DMS53 treated with DMSO at 0.1 percent for 48 hours (cell line): ENCODE measurements at regions not wholly inside any gene's neighbourhood (a gene's known extent, or its start where the extent isn't known, plus 50 kb on each side); places are given as distances from the start of the nearest gene placed in this dataset.
A peak's percentile ranks its signal among the peaks of the same experiment; 100 is the strongest.

Source experiments
- DNase-seq: peaks from one replicate; lab custom pipeline; 2025; ENCODE audit not compliant: unreplicated experiment; lab: John Stamatoyannopoulos, UW

- no peak for DNase-seq
Measured at GRCh38 chr9:78491402-78491801, 194.5 kb downstream of the PSAT1 start.

- no peak for DNase-seq
Measured at GRCh38 chr9:78493166-78493742, 196.3 kb downstream of the PSAT1 start.

GRCh38 chr9:78502566-78502965, 205.6 kb downstream of the PSAT1 start:
- no peak for DNase-seq

GRCh38 chr9:78505546-78505945, 208.6 kb downstream of the PSAT1 start:
- DNase-seq = no peak

- no peak for DNase-seq
Measured at GRCh38 chr9:78507037-78507436, 210.1 kb downstream of the PSAT1 start.

GRCh38 chr9:78510035-78510434, 213.1 kb downstream of the PSAT1 start:
- DNase-seq = peak; percentile 19

GRCh38 chr9:78515108-78515507, 218.2 kb downstream of the PSAT1 start:
- no peak for DNase-seq

GRCh38 chr9:78519786-78520185, 222.9 kb downstream of the PSAT1 start:
- DNase-seq = no peak

- no peak for DNase-seq
Measured at GRCh38 chr9:78521680-78522079, 224.8 kb downstream of the PSAT1 start.

GRCh38 chr9:78525986-78526560, 229.1 kb downstream of the PSAT1 start:
- no peak for DNase-seq

GRCh38 chr9:78533500-78533899, 236.6 kb downstream of the PSAT1 start:
- no peak for DNase-seq

GRCh38 chr9:78539188-78539587, 242.3 kb downstream of the PSAT1 start:
- DNase-seq = no peak

GRCh38 chr9:78539904-78540303, 243.0 kb downstream of the PSAT1 start:
- DNase-seq = peak; percentile 73

- DNase-seq = peak; percentile 39
Measured at GRCh38 chr9:78541868-78542443, 245.0 kb downstream of the PSAT1 start.

- peak; percentile 70 for DNase-seq
Measured at GRCh38 chr9:78542491-78543181, 245.7 kb downstream of the PSAT1 start.

GRCh38 chr9:78543353-78543752, 246.4 kb downstream of the PSAT1 start:
- DNase-seq = no peak

GRCh38 chr9:78544230-78544629, 247.3 kb downstream of the PSAT1 start:
- DNase-seq = no peak

- no peak for DNase-seq
Measured at GRCh38 chr9:78547831-78548230, 250.9 kb downstream of the PSAT1 start.

- DNase-seq = no peak
Measured at GRCh38 chr9:78548670-78549069, 251.7 kb downstream of the PSAT1 start.

GRCh38 chr9:78549711-78550110, 252.8 kb downstream of the PSAT1 start:
- no peak for DNase-seq

- DNase-seq = no peak
Measured at GRCh38 chr9:78552802-78553201, 255.9 kb downstream of the PSAT1 start.

- DNase-seq = peak; percentile 20
Measured at GRCh38 chr9:78557540-78557939, 260.6 kb downstream of the PSAT1 start.
